ENCODE measurements at regions not wholly inside any gene's neighbourhood (a gene's known extent, or its start where the extent isn't known, plus 50 kb on each side); places are given as distances from the start of the nearest gene placed in this dataset.
"Not testable (repeated sequence)": the region's sequence is repeated elsewhere in the genome, so short reads cannot be mapped to it uniquely, and the experiment has no call there.

- intact Hi-C loops (cut with DNase I), result no loop called here
- DNase-seq, result no peak
- no peaks in the 10 kb centered on the region for H3K9me3 ChIP-seq
- no peak for ATAC-seq
- H3K36me3 ChIP-seq, result no peaks in the 10 kb centered on the region
- H3K27me3 ChIP-seq, result no peaks in the 10 kb centered on the region
- no peaks in the 10 kb centered on the region for H3K4me1 ChIP-seq
- H3K4me3 ChIP-seq, result no peak overlapping the region
- 86% methylated on average over 2 of the region's 4 CpGs for WGBS (ENCODE audit: insufficient coverage, low coverage, low lambda C conversion rate, missing lambda C conversion rate)
- no peak overlapping the region for H3K27ac ChIP-seq
- TF ChIP-seq POLR2A (IDR thresholded peaks at IDR 0.05), result no peak
- TF ChIP-seq CTCF (IDR thresholded peaks at IDR 0.05), result no peak
Measured at GRCh38 chr10:83542774-83543411, 596.4 kb upstream of the GHITM start.

- TF ChIP-seq POLR2A (IDR thresholded peaks at IDR 0.05) (no peak), CTCF (IDR thresholded peaks at IDR 0.05) (no peak)
- H3K36me3 ChIP-seq, result no peaks in the 10 kb centered on the region
- no peak overlapping the region for H3K4me3 ChIP-seq
- ATAC-seq (no peak), DNase-seq (no peak)
- H3K27ac ChIP-seq, result no peak overlapping the region
- H3K27me3 ChIP-seq, result no peaks in the 10 kb centered on the region
- 38% methylated on average over 1 of the region's 2 CpGs for WGBS (ENCODE audit: insufficient coverage, low coverage, low lambda C conversion rate, missing lambda C conversion rate)
- H3K9me3 ChIP-seq, result no peaks in the 10 kb centered on the region
- intact Hi-C loops (cut with DNase I), result no loop called here
- H3K4me1 ChIP-seq, result no peaks in the 10 kb centered on the region
Measured at GRCh38 chr10:83543691-83544462, 595.4 kb upstream of the GHITM start.

- intact Hi-C loops (cut with DNase I), result no loop called here
- no peaks in the 10 kb centered on the region for H3K4me1 ChIP-seq
- WGBS (ENCODE audit: insufficient coverage, low coverage, low lambda C conversion rate, missing lambda C conversion rate), result 4% methylated on average over 4 of the region's 4 CpGs
- no peak overlapping the region for H3K27ac ChIP-seq
- no peak for DNase-seq
- H3K9me3 ChIP-seq, result no peaks in the 10 kb centered on the region
- ATAC-seq, result no peak
- no peak overlapping the region for H3K4me3 ChIP-seq
- no peaks in the 10 kb centered on the region for H3K36me3 ChIP-seq
- TF ChIP-seq CTCF (IDR thresholded peaks at IDR 0.05), result no peak
- no peaks in the 10 kb centered on the region for H3K27me3 ChIP-seq
Measured at GRCh38 chr10:83545901-83546391, 593.4 kb upstream of the GHITM start.

GRCh38 chr10:83551190-83551589 lies 588.1 kb upstream of the GHITM start:
- DNase-seq; H3K27me3 ChIP-seq; H3K4me3 ChIP-seq; H3K9me3 ChIP-seq; H3K4me1 ChIP-seq; ATAC-seq; intact Hi-C loops (cut with DNase I); H3K36me3 ChIP-seq; H3K27ac ChIP-seq: not testable (repeated sequence)
- WGBS (ENCODE audit: insufficient coverage, low coverage, low lambda C conversion rate, missing lambda C conversion rate), result 80% methylated on average over 5 of the region's 5 CpGs

- Histone ChIP-seq H3K27ac (no peak overlapping the region), H3K9me3 (no peaks in the 10 kb centered on the region), H3K4me1 (no peaks in the 10 kb centered on the region), H3K27me3 (no peaks in the 10 kb centered on the region), H3K4me3 (no peak overlapping the region), H3K36me3 (no peaks in the 10 kb centered on the region)
- intact Hi-C loops (cut with DNase I), result no loop called here
- TF ChIP-seq POLR2A (IDR thresholded peaks at IDR 0.05), result no peak
- no peak for TF ChIP-seq CTCF (IDR thresholded peaks at IDR 0.05)
- DNase-seq (no peak), ATAC-seq (no peak)
- WGBS (ENCODE audit: insufficient coverage, low coverage, low lambda C conversion rate, missing lambda C conversion rate), result 55% methylated on average over 1 of the region's 1 CpG
Measured at GRCh38 chr10:83553366-83553765, 585.9 kb upstream of the GHITM start.
